Glutamatergic neuron (in vitro differentiated cells): ENCODE measurements at regions not wholly inside any gene's neighbourhood (a gene's known extent, or its start where the extent isn't known, plus 50 kb on each side); places are given as distances from the start of the nearest gene placed in this dataset.

ENCODE experiments used
- DNase-seq: peaks from one replicate; pipeline ENCODE4 v3.0.0; 2022
- H3K27ac Mint-ChIP-seq: one replicate; pipeline ENCODE4 v1.8.0; 2020; ENCODE audit warnings: mild to moderate bottlenecking, mixed read lengths, inconsistent platforms; ENCODE audit not compliant: unreplicated experiment
- H3K27me3 Mint-ChIP-seq: one replicate; pipeline ENCODE4 v1.8.0; 2020; ENCODE audit warnings: mild to moderate bottlenecking, moderate library complexity, mixed read lengths, inconsistent platforms; ENCODE audit not compliant: unreplicated experiment
- H3K36me3 Mint-ChIP-seq: one replicate; pipeline ENCODE4 v1.8.0; 2020; ENCODE audit warnings: mild to moderate bottlenecking, mixed read lengths, inconsistent platforms; ENCODE audit not compliant: unreplicated experiment
- H3K4me1 Mint-ChIP-seq: one replicate; pipeline ENCODE4 v1.8.0; 2020; ENCODE audit warnings: mild to moderate bottlenecking, low read depth, mixed read lengths, inconsistent platforms; ENCODE audit not compliant: unreplicated experiment
- H3K4me3 Mint-ChIP-seq: one replicate; pipeline ENCODE4 v1.8.0; 2020; ENCODE audit warnings: mild to moderate bottlenecking, mixed read lengths, inconsistent platforms; ENCODE audit not compliant: unreplicated experiment
- H3K9me3 Mint-ChIP-seq: one replicate; pipeline ENCODE4 v1.8.0; 2020; ENCODE audit warnings: mild to moderate bottlenecking, moderate library complexity, mixed read lengths, inconsistent platforms; ENCODE audit not compliant: unreplicated experiment
- TF ChIP-seq, protein P1 (sequence below): fragments of 200-600 bp; sonication (generic); IDR thresholded peaks from one replicate; pipeline ENCODE4 v1.5.0; 2021; ENCODE audit not compliant: partially characterized antibody, unreplicated experiment

DNA sequence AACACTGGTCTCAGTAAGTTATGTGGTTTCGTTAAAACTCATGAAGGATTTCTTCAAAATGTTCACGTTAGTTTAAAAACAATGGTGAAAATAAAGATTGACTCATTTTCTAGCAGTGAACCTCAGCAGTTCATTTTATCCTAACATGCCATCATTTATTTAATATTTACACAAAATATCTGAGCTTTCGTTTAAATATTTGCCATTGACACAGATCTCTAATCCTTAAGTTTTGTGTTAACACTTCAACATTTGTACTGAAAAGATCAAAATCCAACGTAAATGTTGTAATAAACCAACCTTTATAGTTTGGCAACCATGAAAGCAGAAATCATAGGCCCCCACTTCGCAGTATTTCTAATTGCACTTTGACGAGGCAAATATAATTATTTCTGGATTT lies 1129.5 kb downstream of the PLA2G4A start:
- TF ChIP-seq, protein P1, sequence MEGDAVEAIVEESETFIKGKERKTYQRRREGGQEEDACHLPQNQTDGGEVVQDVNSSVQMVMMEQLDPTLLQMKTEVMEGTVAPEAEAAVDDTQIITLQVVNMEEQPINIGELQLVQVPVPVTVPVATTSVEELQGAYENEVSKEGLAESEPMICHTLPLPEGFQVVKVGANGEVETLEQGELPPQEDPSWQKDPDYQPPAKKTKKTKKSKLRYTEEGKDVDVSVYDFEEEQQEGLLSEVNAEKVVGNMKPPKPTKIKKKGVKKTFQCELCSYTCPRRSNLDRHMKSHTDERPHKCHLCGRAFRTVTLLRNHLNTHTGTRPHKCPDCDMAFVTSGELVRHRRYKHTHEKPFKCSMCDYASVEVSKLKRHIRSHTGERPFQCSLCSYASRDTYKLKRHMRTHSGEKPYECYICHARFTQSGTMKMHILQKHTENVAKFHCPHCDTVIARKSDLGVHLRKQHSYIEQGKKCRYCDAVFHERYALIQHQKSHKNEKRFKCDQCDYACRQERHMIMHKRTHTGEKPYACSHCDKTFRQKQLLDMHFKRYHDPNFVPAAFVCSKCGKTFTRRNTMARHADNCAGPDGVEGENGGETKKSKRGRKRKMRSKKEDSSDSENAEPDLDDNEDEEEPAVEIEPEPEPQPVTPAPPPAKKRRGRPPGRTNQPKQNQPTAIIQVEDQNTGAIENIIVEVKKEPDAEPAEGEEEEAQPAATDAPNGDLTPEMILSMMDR, result no peak
- H3K27ac Mint-ChIP-seq, result no peak overlapping the region
- H3K36me3 Mint-ChIP-seq, result no peaks in the 10 kb centered on the region

DNA sequence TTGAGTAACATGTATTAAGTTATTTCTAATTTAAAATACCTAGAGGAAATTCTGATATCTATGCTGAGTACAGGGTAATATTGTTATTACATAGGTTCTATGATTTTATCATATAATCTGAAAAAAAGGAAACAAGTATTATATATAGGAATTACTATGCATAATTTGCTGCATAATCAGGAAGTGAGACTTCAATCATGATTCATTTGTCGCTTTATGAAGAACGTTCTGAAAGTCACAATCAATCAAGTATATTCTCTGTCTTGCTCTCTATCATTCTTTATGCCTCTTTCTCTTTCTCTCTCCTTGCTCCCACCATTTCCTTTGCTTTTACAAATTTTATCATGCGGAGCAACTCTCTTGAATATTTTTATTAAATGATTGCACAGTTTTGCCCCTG lies 1130.3 kb downstream of the PLA2G4A start:
- no peak for DNase-seq
- H3K4me3 Mint-ChIP-seq, result no peak overlapping the region
- peaks cover 11% of the 10 kb centered on the region for H3K4me1 Mint-ChIP-seq

More for the DNA sequence above, 1129.5 kb downstream of the PLA2G4A start:
- Mint-ChIP-seq H3K4me3 (no peak overlapping the region), H3K9me3 (no peaks in the 10 kb centered on the region), H3K27me3 (no peaks in the 10 kb centered on the region), H3K4me1 (peaks cover 4% of the 10 kb centered on the region)
- no peak for DNase-seq

DNA sequence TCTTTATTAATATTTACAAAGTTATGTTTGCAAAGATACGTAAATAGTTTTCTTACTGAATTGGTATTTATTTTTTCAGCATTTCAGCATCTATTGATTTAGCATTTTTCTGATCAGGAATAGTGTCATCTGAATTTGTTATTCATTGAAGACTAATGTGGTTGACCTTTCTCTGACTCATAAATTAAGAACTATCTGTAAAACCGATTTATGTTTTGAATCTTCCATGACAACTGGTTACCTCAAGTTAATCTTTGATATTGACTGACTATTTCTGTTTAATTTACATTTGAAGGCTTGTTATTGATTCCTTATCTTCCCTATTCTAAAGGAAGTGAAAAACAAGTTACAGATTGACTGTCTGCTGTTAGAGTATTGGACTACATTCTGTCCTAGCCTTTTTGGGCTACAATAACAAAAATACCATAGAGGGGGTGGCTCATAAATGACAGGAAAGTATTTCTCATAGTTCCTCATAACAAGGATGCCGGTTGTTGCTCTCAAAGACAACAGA lies 1131.4 kb downstream of the PLA2G4A start:
- TF ChIP-seq, protein P1, result no peak
- no peak overlapping the region for H3K4me3 Mint-ChIP-seq
- no peaks in the 10 kb centered on the region for H3K27me3 Mint-ChIP-seq
- no peak for DNase-seq
- no peak overlapping the region for H3K27ac Mint-ChIP-seq
- H3K36me3 Mint-ChIP-seq, result no peaks in the 10 kb centered on the region
- peaks cover 12% of the 10 kb centered on the region for H3K4me1 Mint-ChIP-seq
- no peaks in the 10 kb centered on the region for H3K9me3 Mint-ChIP-seq

More for the DNA sequence above, 1130.3 kb downstream of the PLA2G4A start:
- Mint-ChIP-seq H3K9me3 (no peaks in the 10 kb centered on the region), H3K27ac (no peak overlapping the region), H3K27me3 (no peaks in the 10 kb centered on the region), H3K36me3 (no peaks in the 10 kb centered on the region)
- TF ChIP-seq, protein P1, result no peak

DNA sequence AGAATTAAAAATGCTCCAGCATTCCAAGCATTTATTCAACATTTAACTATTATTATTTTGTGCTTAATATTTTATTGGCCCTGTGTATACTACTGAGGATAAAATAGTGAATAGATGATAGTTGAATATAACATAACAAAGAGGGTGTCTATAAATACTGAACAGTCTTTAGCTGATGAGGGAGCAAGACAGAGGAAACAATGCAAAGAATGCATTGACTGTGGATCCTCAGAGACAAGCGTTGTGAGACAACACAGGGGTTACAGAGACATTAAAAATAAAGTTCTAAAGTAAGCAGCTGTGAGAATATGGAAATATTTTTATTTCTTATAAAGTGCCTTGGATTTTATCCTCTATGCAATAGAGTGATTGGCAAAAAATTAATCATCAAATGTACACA lies 1133.1 kb downstream of the PLA2G4A start:
- Mint-ChIP-seq H3K4me1 (peaks cover 12% of the 10 kb centered on the region), H3K9me3 (no peaks in the 10 kb centered on the region), H3K27ac (no peak overlapping the region), H3K36me3 (no peaks in the 10 kb centered on the region), H3K4me3 (no peak overlapping the region), H3K27me3 (no peaks in the 10 kb centered on the region)
- no peak for DNase-seq
- TF ChIP-seq, protein P1, result no peak

DNA sequence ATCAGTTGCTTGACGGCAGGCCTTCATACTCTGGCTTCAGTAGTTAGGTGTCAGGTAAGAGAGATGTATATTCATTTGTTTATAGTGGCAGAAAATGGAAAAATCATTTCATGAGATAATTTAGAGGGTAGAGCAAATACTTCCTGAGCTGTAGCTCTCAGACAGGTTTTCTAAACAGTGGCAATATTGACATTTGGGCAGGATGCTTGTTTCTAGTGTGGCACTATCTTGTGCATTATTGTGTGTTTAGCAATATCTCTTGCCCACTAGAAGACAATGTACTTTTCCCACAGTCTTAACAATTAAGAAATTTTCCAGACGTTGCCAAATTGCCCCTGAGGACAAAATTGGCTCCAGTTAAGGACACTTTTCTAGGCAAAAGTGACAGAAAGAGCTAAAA lies 1143.1 kb downstream of the PLA2G4A start:
- Mint-ChIP-seq H3K9me3 (no peaks in the 10 kb centered on the region), H3K27ac (no peak overlapping the region), H3K27me3 (no peaks in the 10 kb centered on the region), H3K36me3 (no peaks in the 10 kb centered on the region), H3K4me3 (no peak overlapping the region), H3K4me1 (no peaks in the 10 kb centered on the region)
- DNase-seq, result no peak
- TF ChIP-seq, protein P1, result no peak
